ENCODE measurements at regions not wholly inside any gene's neighbourhood (a gene's known extent, or its start where the extent isn't known, plus 50 kb on each side); places are given as distances from the start of the nearest gene placed in this dataset.

DNA sequence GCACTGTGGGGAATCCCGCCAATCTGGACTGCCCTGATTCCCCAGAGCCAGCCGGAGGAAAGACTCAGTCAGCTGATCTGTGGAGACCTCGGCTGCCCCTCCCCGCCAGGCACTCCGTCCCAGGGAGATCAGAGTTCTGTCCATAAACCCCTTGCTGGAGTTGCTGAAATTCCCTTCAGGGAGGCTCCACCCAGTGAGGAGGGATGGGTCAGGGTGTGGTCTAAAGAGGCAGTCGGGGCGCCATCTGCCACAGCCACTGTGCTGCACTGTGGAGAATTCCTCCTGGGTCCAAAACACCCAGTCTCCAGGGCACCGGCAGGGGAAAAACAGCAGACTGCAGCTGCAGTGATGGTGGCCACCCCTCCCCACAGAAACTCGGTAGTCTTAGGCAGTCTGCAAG lies 1922.3 kb upstream of the FLRT2 start:
- H4K20me1 ChIP-seq (ENCODE audit: insufficient read depth, low read length), result no peaks in the 10 kb centered on the region
- H3K9me3 ChIP-seq (ENCODE audit: low read length), result no peaks in the 10 kb centered on the region
- no peak overlapping the region for H3K4me2 ChIP-seq (ENCODE audit: low read length)
- H3F3A ChIP-seq (ENCODE audit: insufficient read depth, low read length), result no peaks in the 10 kb centered on the region
- no peaks in the 10 kb centered on the region for H3K4me1 ChIP-seq (ENCODE audit: insufficient read depth, low read length, severe bottlenecking)
- H2AFZ ChIP-seq (ENCODE audit: low read length), result no peak overlapping the region
- no peak overlapping the region for H3K27ac ChIP-seq (ENCODE audit: low read depth, low read length, poor library complexity, severe bottlenecking)
- no peaks in the 10 kb centered on the region for H3K79me2 ChIP-seq (ENCODE audit: insufficient read depth, low read length)
- no peaks in the 10 kb centered on the region for H3K36me3 ChIP-seq (ENCODE audit: insufficient read depth, low read length)
- no peaks in the 10 kb centered on the region for H3K9me2 ChIP-seq (ENCODE audit: low read depth, low read length)
- no peak overlapping the region for H3K9ac ChIP-seq (ENCODE audit: low read length)
- H3K27me3 ChIP-seq (ENCODE audit: insufficient read depth, low read length), result no peaks in the 10 kb centered on the region
- no peak overlapping the region for H3K4me3 ChIP-seq (ENCODE audit: low read depth, low read length, poor library complexity, severe bottlenecking)
- TF ChIP-seq EZH2 (IDR thresholded peaks at IDR 0.05; ENCODE audit: borderline replicate concordance, low read length), result no peak
- TF ChIP-seq, protein P1, sequence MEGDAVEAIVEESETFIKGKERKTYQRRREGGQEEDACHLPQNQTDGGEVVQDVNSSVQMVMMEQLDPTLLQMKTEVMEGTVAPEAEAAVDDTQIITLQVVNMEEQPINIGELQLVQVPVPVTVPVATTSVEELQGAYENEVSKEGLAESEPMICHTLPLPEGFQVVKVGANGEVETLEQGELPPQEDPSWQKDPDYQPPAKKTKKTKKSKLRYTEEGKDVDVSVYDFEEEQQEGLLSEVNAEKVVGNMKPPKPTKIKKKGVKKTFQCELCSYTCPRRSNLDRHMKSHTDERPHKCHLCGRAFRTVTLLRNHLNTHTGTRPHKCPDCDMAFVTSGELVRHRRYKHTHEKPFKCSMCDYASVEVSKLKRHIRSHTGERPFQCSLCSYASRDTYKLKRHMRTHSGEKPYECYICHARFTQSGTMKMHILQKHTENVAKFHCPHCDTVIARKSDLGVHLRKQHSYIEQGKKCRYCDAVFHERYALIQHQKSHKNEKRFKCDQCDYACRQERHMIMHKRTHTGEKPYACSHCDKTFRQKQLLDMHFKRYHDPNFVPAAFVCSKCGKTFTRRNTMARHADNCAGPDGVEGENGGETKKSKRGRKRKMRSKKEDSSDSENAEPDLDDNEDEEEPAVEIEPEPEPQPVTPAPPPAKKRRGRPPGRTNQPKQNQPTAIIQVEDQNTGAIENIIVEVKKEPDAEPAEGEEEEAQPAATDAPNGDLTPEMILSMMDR (IDR thresholded peaks at IDR 0.05; ENCODE audit: low read length), result no peak

DNA sequence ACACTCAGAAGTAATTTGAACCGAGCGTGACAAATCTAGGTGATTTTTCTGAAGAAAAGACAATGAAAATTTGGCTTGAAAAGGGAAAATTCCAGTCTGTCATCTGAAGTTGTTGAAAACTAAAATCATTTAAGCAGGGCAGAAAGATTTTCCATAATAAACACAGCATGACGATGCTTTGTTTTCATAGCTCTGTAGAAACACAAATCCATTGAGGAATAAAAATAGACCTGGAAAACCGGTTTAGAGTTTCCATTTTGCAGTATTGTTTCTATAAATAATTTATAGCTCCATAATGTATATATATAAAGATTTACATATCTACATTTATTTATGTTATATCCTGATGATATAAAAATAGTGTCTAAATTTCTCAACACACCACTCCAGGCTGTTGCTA lies 1918.5 kb upstream of the FLRT2 start:
- no peaks in the 10 kb centered on the region for H3K4me1 ChIP-seq (ENCODE audit: insufficient read depth, low read length, severe bottlenecking)
- no peaks in the 10 kb centered on the region for H4K20me1 ChIP-seq (ENCODE audit: insufficient read depth, low read length)
- no peak overlapping the region for H3K4me2 ChIP-seq (ENCODE audit: low read length)
- no peak overlapping the region for H2AFZ ChIP-seq (ENCODE audit: low read length)
- H3K36me3 ChIP-seq (ENCODE audit: insufficient read depth, low read length), result no peaks in the 10 kb centered on the region
- H3K9me3 ChIP-seq (ENCODE audit: low read length), result no peaks in the 10 kb centered on the region
- TF ChIP-seq, protein P1 (IDR thresholded peaks at IDR 0.05; ENCODE audit: low read length), result no peak
- TF ChIP-seq EZH2 (IDR thresholded peaks at IDR 0.05; ENCODE audit: borderline replicate concordance, low read length), result no peak
- no peak overlapping the region for H3K4me3 ChIP-seq (ENCODE audit: low read depth, low read length, poor library complexity, severe bottlenecking)
- H3K9ac ChIP-seq (ENCODE audit: low read length), result no peak overlapping the region
- H3K27me3 ChIP-seq (ENCODE audit: insufficient read depth, low read length), result no peaks in the 10 kb centered on the region
- H3K79me2 ChIP-seq (ENCODE audit: insufficient read depth, low read length), result no peaks in the 10 kb centered on the region
- no peaks in the 10 kb centered on the region for H3F3A ChIP-seq (ENCODE audit: insufficient read depth, low read length)
- H3K9me2 ChIP-seq (ENCODE audit: low read depth, low read length), result no peaks in the 10 kb centered on the region
- H3K27ac ChIP-seq (ENCODE audit: low read depth, low read length, poor library complexity, severe bottlenecking), result no peak overlapping the region

DNA sequence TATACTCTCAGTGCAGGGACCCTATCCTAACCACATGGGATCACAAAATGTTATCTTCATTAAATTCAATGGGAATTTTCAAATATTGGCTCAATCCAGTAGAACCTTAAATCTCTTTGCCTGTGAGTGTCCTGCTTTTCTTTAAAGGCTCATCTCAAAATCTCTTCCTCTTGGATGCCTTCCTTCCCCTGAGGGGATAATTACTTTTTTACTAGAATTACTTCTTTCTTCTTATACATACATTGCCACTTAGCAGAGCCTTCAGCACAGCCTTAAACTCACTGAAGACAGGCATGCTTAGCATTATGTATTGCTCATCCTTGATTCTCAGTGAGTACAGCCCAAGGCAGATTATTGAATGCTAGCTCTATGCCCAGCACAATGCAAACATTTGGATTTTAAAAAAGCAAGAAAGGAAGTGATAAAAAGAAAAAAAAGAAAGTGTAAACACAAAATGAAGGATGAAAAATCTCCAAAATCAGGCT lies 1918.0 kb upstream of the FLRT2 start:
- no peaks in the 10 kb centered on the region for H3K27me3 ChIP-seq (ENCODE audit: insufficient read depth, low read length)
- H3K9me2 ChIP-seq (ENCODE audit: low read depth, low read length), result no peaks in the 10 kb centered on the region
- H3K4me3 ChIP-seq (ENCODE audit: low read depth, low read length, poor library complexity, severe bottlenecking), result no peak overlapping the region

More for the DNA sequence above, 1918.0 kb upstream of the FLRT2 start:
- Histone ChIP-seq H3K79me2 (ENCODE audit: insufficient read depth, low read length) (no peaks in the 10 kb centered on the region), H3F3A (ENCODE audit: insufficient read depth, low read length) (no peaks in the 10 kb centered on the region), H3K4me2 (ENCODE audit: low read length) (no peak overlapping the region), H3K4me1 (ENCODE audit: insufficient read depth, low read length, severe bottlenecking) (no peaks in the 10 kb centered on the region), H3K36me3 (ENCODE audit: insufficient read depth, low read length) (no peaks in the 10 kb centered on the region), H2AFZ (ENCODE audit: low read length) (no peak overlapping the region), H4K20me1 (ENCODE audit: insufficient read depth, low read length) (no peaks in the 10 kb centered on the region), H3K9ac (ENCODE audit: low read length) (no peak overlapping the region), H3K27ac (ENCODE audit: low read depth, low read length, poor library complexity, severe bottlenecking) (no peak overlapping the region), H3K9me3 (ENCODE audit: low read length) (no peaks in the 10 kb centered on the region)
- TF ChIP-seq EZH2 (IDR thresholded peaks at IDR 0.05; ENCODE audit: borderline replicate concordance, low read length), result no peak
- TF ChIP-seq, protein P1 (IDR thresholded peaks at IDR 0.05; ENCODE audit: low read length), result no peak
